ENCODE measurements at regions not wholly inside any gene's neighbourhood (a gene's known extent, or its start where the extent isn't known, plus 50 kb on each side); places are given as distances from the start of the nearest gene placed in this dataset.

DNA sequence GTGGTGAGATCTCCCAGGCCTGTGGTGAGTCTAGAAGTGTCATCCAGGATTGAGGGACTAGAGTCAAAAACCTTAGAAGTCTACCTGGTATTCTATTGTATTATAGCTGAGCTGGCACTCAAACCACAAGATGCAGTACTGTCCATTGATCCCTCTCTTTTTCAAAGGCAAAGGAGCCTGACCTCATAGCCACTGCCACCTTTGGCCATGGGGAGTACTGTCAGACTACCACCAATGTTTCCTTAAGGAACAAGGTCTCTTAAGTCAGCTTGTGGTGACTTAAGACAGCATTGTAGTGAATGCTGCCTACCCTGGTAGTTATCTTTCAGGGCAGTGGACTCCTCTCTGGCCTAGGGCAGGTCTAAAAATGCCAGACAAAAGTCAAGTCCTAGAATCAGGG lies 878.0 kb upstream of the MDGA2 start:
- TF ChIP-seq POLR2A (IDR thresholded peaks at IDR 0.05) (no peak), EP300 (IDR thresholded peaks at IDR 0.05; ENCODE audit: low read depth) (no peak), POLR2AphosphoS5 (IDR thresholded peaks at IDR 0.05) (no peak)
- TF ChIP-seq, protein P1, sequence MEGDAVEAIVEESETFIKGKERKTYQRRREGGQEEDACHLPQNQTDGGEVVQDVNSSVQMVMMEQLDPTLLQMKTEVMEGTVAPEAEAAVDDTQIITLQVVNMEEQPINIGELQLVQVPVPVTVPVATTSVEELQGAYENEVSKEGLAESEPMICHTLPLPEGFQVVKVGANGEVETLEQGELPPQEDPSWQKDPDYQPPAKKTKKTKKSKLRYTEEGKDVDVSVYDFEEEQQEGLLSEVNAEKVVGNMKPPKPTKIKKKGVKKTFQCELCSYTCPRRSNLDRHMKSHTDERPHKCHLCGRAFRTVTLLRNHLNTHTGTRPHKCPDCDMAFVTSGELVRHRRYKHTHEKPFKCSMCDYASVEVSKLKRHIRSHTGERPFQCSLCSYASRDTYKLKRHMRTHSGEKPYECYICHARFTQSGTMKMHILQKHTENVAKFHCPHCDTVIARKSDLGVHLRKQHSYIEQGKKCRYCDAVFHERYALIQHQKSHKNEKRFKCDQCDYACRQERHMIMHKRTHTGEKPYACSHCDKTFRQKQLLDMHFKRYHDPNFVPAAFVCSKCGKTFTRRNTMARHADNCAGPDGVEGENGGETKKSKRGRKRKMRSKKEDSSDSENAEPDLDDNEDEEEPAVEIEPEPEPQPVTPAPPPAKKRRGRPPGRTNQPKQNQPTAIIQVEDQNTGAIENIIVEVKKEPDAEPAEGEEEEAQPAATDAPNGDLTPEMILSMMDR (IDR thresholded peaks at IDR 0.05) = no peak
